ENCODE measurements at regions not wholly inside any gene's neighbourhood (a gene's known extent, or its start where the extent isn't known, plus 50 kb on each side); places are given as distances from the start of the nearest gene placed in this dataset.
A peak's percentile ranks its signal among the peaks of the same experiment; 100 is the strongest.

- Histone ChIP-seq H3K27ac (no peak overlapping the region), H3K27me3 (no peaks in the 10 kb centered on the region), H3K36me3 (no peaks in the 10 kb centered on the region), H3K9me3 (peaks cover 0 to 5% (median 0%) of the 10 kb centered on the region in 4 donors), H3K4me1 (no peaks in the 10 kb centered on the region), H3K4me3 (no peak overlapping the region)
- TF ChIP-seq CTCF (IDR thresholded peaks at IDR 0.05) (no peak), EP300 (IDR thresholded peaks at IDR 0.05) (no peak), POLR2A (IDR thresholded peaks at IDR 0.05) (no peak), POLR2AphosphoS5 (IDR thresholded peaks at IDR 0.05) (no peak)
- no peak for DNase-seq
- no peak for ATAC-seq (ENCODE audit: low FRiP score in 2 of 2)
- 42 to 73% methylated on average over 1 of the region's 1 CpG for WGBS, 2 donors
These were observed 81.5 kb upstream of the COL3A1 start for GRCh38 chr2:188892636-188893035.

DNA sequence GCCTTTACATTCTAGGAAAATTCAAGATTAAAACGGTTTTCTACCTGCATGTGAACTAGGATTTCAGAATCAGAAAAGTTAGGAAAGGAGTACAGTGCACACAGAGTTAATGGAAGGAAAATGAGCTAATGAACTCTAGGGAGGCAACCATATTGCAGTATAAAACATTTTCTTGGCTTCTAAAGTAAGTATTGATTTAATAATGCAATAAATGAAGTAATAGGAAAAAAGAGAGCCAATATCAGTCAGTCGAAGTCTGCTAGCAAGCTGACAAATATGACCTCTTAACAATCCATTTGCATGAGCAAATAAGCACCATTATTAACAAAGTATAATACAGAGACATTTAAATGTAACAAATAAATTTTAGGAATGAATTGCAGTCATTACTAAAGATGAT, 80.2 kb upstream of the COL3A1 start:
- TF ChIP-seq EP300 (IDR thresholded peaks at IDR 0.05) (no peak), POLR2AphosphoS5 (IDR thresholded peaks at IDR 0.05) (no peak)
- WGBS, 2 donors, result 41% methylated on average over 2 of the region's 2 CpGs
- peak in 1 of 2 donors; percentile 66 for ATAC-seq (ENCODE audit: low FRiP score in 2 of 2)

DNA sequence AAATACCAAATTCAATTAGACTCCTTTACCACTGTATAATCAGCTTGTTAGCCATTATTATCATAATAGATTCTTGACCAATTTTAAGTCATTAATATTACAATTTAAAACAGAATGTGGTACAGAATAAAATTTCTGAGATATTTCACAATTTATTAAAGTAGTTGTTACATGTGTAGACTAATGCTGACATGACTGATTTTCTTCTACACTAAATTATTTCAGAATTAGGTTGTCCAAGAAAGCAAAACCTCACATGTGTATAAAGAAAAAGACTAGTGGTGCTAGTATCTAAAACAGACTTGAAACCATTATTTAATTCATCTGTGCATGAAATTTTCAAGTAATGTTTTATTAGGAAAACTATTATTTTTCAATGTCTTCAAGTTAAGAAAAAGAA, 79.2 kb upstream of the COL3A1 start:
- H3K4me1 ChIP-seq, result no peaks in the 10 kb centered on the region
- TF ChIP-seq CTCF (IDR thresholded peaks at IDR 0.05) (no peak), EP300 (IDR thresholded peaks at IDR 0.05) (no peak), POLR2A (IDR thresholded peaks at IDR 0.05) (no peak), POLR2AphosphoS5 (IDR thresholded peaks at IDR 0.05) (no peak)
- no peaks in the 10 kb centered on the region for H3K27me3 ChIP-seq
- peaks cover 0 to 5% (median 0%) of the 10 kb centered on the region in 4 donors for H3K9me3 ChIP-seq
- no peak for ATAC-seq (ENCODE audit: low FRiP score in 2 of 2)
- H3K27ac ChIP-seq, result no peak overlapping the region
- no peak overlapping the region for H3K4me3 ChIP-seq
- H3K36me3 ChIP-seq, result no peaks in the 10 kb centered on the region
- DNase-seq, result no peak

More for the DNA sequence above, 80.2 kb upstream of the COL3A1 start:
- no peak for DNase-seq
- H3K27ac ChIP-seq, result no peak overlapping the region
- no peaks in the 10 kb centered on the region for H3K4me1 ChIP-seq
- no peak overlapping the region for H3K4me3 ChIP-seq
- no peaks in the 10 kb centered on the region for H3K36me3 ChIP-seq
- peaks cover 0 to 5% (median 0%) of the 10 kb centered on the region in 4 donors for H3K9me3 ChIP-seq
- no peaks in the 10 kb centered on the region for H3K27me3 ChIP-seq

GRCh38 chr2:188897096-188897495, 77.1 kb upstream of the COL3A1 start:
- peak overlapping the region in 1 of 4 donors; percentile 1 for H3K27ac ChIP-seq
- H3K4me1 ChIP-seq, result no peaks in the 10 kb centered on the region
- no peak for TF ChIP-seq EP300 (IDR thresholded peaks at IDR 0.05)
- TF ChIP-seq POLR2AphosphoS5 (IDR thresholded peaks at IDR 0.05), result no peak
- no peak for TF ChIP-seq CTCF (IDR thresholded peaks at IDR 0.05)
- TF ChIP-seq POLR2A (IDR thresholded peaks at IDR 0.05), result no peak
- H3K36me3 ChIP-seq, result no peaks in the 10 kb centered on the region
- ATAC-seq (ENCODE audit: low FRiP score in 2 of 2) (peak in 1 of 2 donors; percentile 53), DNase-seq (no peak)
- WGBS, 2 donors, result 63 to 64% methylated on average over 3 of the region's 3 CpGs
- no peak overlapping the region for H3K4me3 ChIP-seq
- H3K9me3 ChIP-seq, result no peaks in the 10 kb centered on the region
- H3K27me3 ChIP-seq, result no peaks in the 10 kb centered on the region

GRCh38 chr2:188898261-188898660, 75.9 kb upstream of the COL3A1 start:
- no peaks in the 10 kb centered on the region for H3K4me1 ChIP-seq
- no peaks in the 10 kb centered on the region for H3K27me3 ChIP-seq
- no peak overlapping the region for H3K4me3 ChIP-seq
- TF ChIP-seq POLR2A (IDR thresholded peaks at IDR 0.05), result no peak
- no peak for TF ChIP-seq EP300 (IDR thresholded peaks at IDR 0.05)
- no peak for TF ChIP-seq CTCF (IDR thresholded peaks at IDR 0.05)
- TF ChIP-seq POLR2AphosphoS5 (IDR thresholded peaks at IDR 0.05), result no peak
- 72 to 83% methylated on average over 4 of the region's 4 CpGs for WGBS, 2 donors
- no peaks in the 10 kb centered on the region for H3K9me3 ChIP-seq
- no peaks in the 10 kb centered on the region for H3K36me3 ChIP-seq
- DNase-seq, result no peak
- H3K27ac ChIP-seq, result no peak overlapping the region
- ATAC-seq (ENCODE audit: low FRiP score in 2 of 2), result no peak

Measured in upper lobe of left lung (tissue), 6 donors.